ENCODE measurements at regions not wholly inside any gene's neighbourhood (a gene's known extent, or its start where the extent isn't known, plus 50 kb on each side); places are given as distances from the start of the nearest gene placed in this dataset.

DNA sequence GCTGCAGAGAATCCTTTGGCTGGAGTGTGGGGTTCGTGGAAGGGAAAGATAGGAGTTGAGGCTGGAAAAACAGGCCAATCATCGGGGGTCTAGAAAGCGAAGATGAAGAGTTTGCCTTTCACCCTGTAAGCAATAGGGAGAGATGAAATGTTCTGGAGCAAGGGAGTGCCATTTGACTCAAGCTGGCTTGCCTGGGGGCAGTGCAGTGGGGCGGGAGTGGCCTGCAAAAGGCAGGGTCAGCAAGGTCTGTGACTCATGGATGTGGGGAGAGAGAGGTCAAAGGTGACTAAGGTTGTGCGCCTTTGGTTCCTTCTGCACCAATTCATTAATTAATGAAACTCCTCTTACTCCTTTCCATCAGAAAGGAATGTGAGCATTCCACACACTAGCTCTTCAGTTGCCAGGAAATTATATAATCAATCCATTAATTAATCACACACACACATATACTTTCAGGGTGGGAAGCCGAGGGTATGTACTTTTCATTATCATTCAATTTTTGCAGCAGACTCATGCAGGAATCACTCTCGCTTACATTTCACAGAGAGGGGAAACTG lies 227.6 kb downstream of the MYCN start:
- TF ChIP-seq, protein P1, sequence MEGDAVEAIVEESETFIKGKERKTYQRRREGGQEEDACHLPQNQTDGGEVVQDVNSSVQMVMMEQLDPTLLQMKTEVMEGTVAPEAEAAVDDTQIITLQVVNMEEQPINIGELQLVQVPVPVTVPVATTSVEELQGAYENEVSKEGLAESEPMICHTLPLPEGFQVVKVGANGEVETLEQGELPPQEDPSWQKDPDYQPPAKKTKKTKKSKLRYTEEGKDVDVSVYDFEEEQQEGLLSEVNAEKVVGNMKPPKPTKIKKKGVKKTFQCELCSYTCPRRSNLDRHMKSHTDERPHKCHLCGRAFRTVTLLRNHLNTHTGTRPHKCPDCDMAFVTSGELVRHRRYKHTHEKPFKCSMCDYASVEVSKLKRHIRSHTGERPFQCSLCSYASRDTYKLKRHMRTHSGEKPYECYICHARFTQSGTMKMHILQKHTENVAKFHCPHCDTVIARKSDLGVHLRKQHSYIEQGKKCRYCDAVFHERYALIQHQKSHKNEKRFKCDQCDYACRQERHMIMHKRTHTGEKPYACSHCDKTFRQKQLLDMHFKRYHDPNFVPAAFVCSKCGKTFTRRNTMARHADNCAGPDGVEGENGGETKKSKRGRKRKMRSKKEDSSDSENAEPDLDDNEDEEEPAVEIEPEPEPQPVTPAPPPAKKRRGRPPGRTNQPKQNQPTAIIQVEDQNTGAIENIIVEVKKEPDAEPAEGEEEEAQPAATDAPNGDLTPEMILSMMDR (IDR thresholded peaks at IDR 0.05) = no peak
- no peak for TF ChIP-seq ZFX (IDR thresholded peaks at IDR 0.05; ENCODE audit: borderline replicate concordance)

DNA sequence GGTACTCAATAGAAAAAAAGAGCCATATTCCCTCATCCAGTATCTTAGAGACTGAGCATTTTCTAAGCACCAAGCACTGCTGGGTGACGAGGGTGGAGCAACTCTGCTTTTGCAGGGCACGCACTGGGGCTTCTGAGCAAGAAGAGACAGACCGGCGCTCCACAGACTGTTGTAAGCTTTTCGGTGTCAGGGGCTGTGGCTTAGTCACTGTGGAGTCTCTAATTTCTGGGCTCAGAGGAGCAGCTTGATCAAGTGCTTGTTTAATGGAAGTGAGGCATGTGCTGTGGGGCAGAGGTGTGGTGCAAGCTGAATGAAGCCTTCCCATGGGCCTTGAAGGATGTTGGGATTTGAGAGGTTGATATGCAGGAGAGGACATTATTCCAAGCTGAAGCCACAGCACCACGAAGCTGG lies 227.1 kb downstream of the MYCN start:
- H3K27ac ChIP-seq = no peak overlapping the region
- TF ChIP-seq ZFX (IDR thresholded peaks at IDR 0.05; ENCODE audit: borderline replicate concordance) = no peak
- TF ChIP-seq, protein P1 (IDR thresholded peaks at IDR 0.05) = no peak

More for the DNA sequence above, 227.6 kb downstream of the MYCN start:
- H3K27ac ChIP-seq = no peak overlapping the region

DNA sequence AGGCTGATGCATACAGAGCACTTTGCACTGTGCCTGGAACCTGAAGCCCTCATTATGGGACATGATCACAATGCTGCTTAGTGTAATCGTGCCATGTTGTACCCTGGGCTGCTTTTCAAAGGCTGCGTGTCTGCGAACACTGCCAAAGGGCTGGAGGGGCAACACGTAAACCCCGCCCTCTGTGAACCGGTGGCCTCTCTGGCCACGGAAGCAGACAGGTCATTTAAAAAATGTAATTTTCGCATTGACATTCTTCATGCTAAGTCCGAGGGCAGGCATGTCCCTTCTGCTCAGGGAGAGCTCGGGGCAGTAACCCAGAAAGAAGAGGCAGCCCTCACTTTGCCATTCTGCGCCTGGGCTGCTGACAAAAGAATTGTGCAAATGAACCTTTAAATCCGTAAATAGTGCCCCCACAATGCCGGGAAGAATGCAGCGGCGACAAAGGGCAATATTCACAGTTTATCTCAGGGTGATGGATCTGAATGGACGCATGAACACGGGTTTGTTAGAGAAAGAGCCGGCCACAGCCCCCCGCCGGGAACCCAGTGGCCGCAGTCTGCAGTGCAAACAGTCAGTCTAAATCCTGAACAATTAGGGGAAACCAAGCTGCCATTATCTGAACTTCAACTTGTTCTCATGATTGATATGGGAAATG lies 226.1 kb downstream of the MYCN start:
- TF ChIP-seq, protein P1 (IDR thresholded peaks at IDR 0.05) = no peak
- no peak for TF ChIP-seq ZFX (IDR thresholded peaks at IDR 0.05; ENCODE audit: borderline replicate concordance)
- H3K27ac ChIP-seq = no peak overlapping the region

DNA sequence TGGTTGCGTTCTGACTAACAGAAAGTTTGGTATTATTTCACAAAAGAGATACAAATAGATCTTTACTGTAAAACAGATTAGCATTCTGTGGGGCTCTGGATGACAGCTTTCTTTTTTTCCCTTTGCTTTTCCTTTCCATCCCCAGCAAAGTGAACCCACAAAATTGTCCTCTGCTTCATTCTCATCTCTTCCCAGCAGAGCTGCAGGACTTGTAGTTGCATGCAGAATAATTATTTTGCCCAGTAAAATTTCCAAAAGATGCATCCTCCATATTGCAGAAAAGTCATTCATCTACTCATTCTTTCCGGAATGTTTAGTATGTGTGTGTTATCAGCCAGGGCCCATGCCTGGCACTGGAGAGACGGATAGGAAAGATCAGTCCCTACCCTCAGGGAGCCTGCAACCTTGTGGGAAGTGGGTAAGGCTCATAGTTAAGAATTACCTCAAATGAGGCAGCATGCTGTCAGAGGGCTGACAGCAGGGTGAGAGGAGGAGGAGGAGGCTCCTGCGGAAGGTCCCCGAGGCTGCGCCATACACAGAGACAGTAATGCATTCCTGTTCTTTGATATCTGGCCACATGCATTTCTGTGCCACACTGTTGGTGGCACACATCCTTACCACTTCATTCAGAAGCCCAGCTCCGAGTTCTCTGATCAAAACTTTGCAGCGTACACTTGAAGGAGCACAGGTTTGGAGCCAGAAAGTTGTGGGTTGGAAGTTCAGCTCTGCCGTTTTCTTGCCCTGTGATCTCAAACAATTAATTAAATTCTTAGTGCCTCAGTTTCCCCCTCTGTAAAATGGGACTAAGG lies 225.4 kb downstream of the MYCN start:
- no peak for TF ChIP-seq ZFX (IDR thresholded peaks at IDR 0.05; ENCODE audit: borderline replicate concordance)
- TF ChIP-seq, protein P1 (IDR thresholded peaks at IDR 0.05) = no peak
- H3K27ac ChIP-seq = no peak overlapping the region

DNA sequence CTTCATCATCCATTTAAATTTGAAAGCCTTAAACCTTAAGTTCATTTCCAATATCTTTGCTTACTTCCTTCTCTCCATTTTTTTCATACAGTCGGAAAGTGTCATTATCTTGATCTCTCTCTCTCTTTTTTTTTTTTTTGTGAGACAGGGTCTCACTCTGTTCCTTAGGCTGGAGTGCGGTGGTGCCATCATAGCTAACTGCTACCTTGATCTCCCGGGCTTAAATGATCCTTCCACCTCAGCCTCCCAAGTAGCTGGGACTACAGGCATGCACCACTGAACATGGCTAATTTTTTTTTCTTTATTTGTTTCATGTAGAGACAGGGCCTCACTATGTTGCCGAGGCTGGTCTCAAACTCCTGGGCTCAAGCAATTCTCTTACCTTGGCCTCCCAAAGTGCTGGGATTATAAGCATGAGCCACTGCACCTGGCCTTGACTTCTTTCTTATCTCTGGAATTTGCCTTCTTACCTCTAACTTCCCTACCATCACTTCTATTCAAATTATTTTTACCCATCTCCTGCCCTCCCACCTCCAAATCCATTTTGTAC lies 222.2 kb downstream of the MYCN start:
- no peak for TF ChIP-seq ZFX (IDR thresholded peaks at IDR 0.05; ENCODE audit: borderline replicate concordance)
- TF ChIP-seq, protein P1 (IDR thresholded peaks at IDR 0.05) = no peak
- H3K27ac ChIP-seq = no peak overlapping the region

DNA sequence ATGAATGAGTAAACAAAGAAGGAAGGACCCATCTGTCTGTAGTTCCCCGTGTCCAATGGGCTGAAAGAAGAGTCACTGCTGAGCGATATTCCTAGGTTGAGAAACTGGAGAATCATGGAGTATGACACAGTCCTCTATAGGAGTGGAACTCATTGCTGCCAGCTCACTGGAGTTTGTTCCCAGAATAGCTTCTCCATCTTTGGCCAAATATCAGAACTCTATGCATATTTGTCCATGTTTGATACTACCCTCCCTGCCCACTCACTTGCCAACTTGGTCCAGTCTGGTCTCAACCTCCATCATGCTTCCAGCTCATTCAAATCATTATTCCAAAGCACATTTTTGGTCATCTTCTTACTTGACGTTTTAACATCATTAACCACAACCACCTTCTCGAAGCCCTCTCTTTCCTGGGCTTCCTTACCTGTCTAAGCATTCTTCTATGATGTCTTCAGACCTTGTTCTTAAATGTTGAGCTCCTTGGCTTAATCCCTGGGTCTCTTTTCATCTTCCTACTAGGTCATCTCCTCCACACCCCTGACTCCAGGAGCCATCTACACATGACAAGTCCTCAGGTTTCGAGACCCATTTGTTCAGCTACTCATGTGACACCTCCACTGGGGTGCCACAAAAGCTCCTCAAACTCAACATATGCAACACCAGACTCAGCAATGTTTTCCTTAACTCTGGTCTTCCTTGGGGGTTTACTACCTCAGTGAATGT lies 221.6 kb downstream of the MYCN start:
- no peak for TF ChIP-seq ZFX (IDR thresholded peaks at IDR 0.05; ENCODE audit: borderline replicate concordance)
- TF ChIP-seq, protein P1 (IDR thresholded peaks at IDR 0.05) = no peak

More for the DNA sequence above, 221.6 kb downstream of the MYCN start:
- H3K27ac ChIP-seq = no peak overlapping the region

All from 22Rv1 (cell line).